ENCODE measurements at regions not wholly inside any gene's neighbourhood (a gene's known extent, or its start where the extent isn't known, plus 50 kb on each side); places are given as distances from the start of the nearest gene placed in this dataset.

GRCh38 chrY:17050374-17050773, 829.6 kb downstream of the CDY2B start:
- Mint-ChIP-seq H3K27ac (ENCODE audit: unreplicated experiment) (no peak overlapping the region), H3K36me3 (ENCODE audit: low read depth, unreplicated experiment) (no peaks in the 10 kb centered on the region), H3K4me3 (ENCODE audit: unreplicated experiment) (no peak overlapping the region), H3K9me3 (ENCODE audit: unreplicated experiment) (no peaks in the 10 kb centered on the region), H3K4me1 (ENCODE audit: unreplicated experiment) (no peaks in the 10 kb centered on the region), H3K27me3 (ENCODE audit: unreplicated experiment) (no peaks in the 10 kb centered on the region)
- TF ChIP-seq, protein P1, sequence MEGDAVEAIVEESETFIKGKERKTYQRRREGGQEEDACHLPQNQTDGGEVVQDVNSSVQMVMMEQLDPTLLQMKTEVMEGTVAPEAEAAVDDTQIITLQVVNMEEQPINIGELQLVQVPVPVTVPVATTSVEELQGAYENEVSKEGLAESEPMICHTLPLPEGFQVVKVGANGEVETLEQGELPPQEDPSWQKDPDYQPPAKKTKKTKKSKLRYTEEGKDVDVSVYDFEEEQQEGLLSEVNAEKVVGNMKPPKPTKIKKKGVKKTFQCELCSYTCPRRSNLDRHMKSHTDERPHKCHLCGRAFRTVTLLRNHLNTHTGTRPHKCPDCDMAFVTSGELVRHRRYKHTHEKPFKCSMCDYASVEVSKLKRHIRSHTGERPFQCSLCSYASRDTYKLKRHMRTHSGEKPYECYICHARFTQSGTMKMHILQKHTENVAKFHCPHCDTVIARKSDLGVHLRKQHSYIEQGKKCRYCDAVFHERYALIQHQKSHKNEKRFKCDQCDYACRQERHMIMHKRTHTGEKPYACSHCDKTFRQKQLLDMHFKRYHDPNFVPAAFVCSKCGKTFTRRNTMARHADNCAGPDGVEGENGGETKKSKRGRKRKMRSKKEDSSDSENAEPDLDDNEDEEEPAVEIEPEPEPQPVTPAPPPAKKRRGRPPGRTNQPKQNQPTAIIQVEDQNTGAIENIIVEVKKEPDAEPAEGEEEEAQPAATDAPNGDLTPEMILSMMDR (IDR thresholded peaks at IDR 0.05; ENCODE audit: unreplicated experiment): no peak
- no peak for DNase-seq (ENCODE audit: low spot score)

DNA sequence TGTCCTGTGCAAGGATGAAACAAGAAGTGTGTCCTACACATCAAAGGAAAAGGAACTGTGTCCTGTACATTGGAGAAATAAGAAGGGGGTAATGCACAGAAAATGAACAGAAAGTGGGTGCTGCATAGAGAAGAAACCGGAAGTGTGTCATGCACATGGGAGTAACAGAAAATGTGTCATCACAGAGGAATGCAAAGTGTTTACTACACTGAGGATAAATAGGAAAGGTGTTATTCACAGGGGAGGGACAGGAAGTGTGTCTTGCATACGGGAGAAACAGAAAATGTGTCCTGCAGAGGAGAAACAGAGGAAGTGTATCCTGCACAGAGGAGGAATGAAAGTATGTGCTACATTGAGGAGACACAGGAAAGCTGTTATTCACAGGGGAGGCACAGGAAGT, 834.9 kb downstream of the CDY2B start:
- no peak overlapping the region for H3K27ac Mint-ChIP-seq (ENCODE audit: unreplicated experiment)
- H3K36me3 Mint-ChIP-seq (ENCODE audit: low read depth, unreplicated experiment): peaks cover 10% of the 10 kb centered on the region
- H3K9me3 Mint-ChIP-seq (ENCODE audit: unreplicated experiment): peaks cover 8% of the 10 kb centered on the region
- no peak for DNase-seq (ENCODE audit: low spot score)
- TF ChIP-seq, protein P1 (IDR thresholded peaks at IDR 0.05; ENCODE audit: unreplicated experiment): no peak
- peaks cover 7% of the 10 kb centered on the region for H3K4me1 Mint-ChIP-seq (ENCODE audit: unreplicated experiment)
- H3K4me3 Mint-ChIP-seq (ENCODE audit: unreplicated experiment): no peak overlapping the region
- peaks cover 2% of the 10 kb centered on the region for H3K27me3 Mint-ChIP-seq (ENCODE audit: unreplicated experiment)

GRCh38 chrY:17044723-17045122, 835.3 kb downstream of the CDY2B start:
- H3K9me3 Mint-ChIP-seq (ENCODE audit: unreplicated experiment): peaks cover 8% of the 10 kb centered on the region
- no peak overlapping the region for H3K4me3 Mint-ChIP-seq (ENCODE audit: unreplicated experiment)
- H3K27me3 Mint-ChIP-seq (ENCODE audit: unreplicated experiment): peaks cover 2% of the 10 kb centered on the region
- H3K36me3 Mint-ChIP-seq (ENCODE audit: low read depth, unreplicated experiment): peaks cover 10% of the 10 kb centered on the region
- no peak for DNase-seq (ENCODE audit: low spot score)
- TF ChIP-seq, protein P1 (IDR thresholded peaks at IDR 0.05; ENCODE audit: unreplicated experiment): no peak
- H3K4me1 Mint-ChIP-seq (ENCODE audit: unreplicated experiment): peaks cover 7% of the 10 kb centered on the region
- H3K27ac Mint-ChIP-seq (ENCODE audit: unreplicated experiment): no peak overlapping the region

GRCh38 chrY:17044272-17044671, 835.7 kb downstream of the CDY2B start:
- Mint-ChIP-seq H3K4me1 (ENCODE audit: unreplicated experiment) (peaks cover 7% of the 10 kb centered on the region), H3K4me3 (ENCODE audit: unreplicated experiment) (no peak overlapping the region), H3K9me3 (ENCODE audit: unreplicated experiment) (peaks cover 8% of the 10 kb centered on the region), H3K27ac (ENCODE audit: unreplicated experiment) (no peak overlapping the region), H3K27me3 (ENCODE audit: unreplicated experiment) (peaks cover 2% of the 10 kb centered on the region), H3K36me3 (ENCODE audit: low read depth, unreplicated experiment) (peaks cover 10% of the 10 kb centered on the region)
- DNase-seq (ENCODE audit: low spot score): no peak
- TF ChIP-seq, protein P1 (IDR thresholded peaks at IDR 0.05; ENCODE audit: unreplicated experiment): no peak

- Mint-ChIP-seq H3K27me3 (ENCODE audit: unreplicated experiment) (peaks cover 2% of the 10 kb centered on the region), H3K36me3 (ENCODE audit: low read depth, unreplicated experiment) (peaks cover 10% of the 10 kb centered on the region), H3K4me1 (ENCODE audit: unreplicated experiment) (peaks cover 7% of the 10 kb centered on the region), H3K4me3 (ENCODE audit: unreplicated experiment) (no peak overlapping the region), H3K9me3 (ENCODE audit: unreplicated experiment) (peaks cover 8% of the 10 kb centered on the region), H3K27ac (ENCODE audit: unreplicated experiment) (no peak overlapping the region)
- TF ChIP-seq, protein P1 (IDR thresholded peaks at IDR 0.05; ENCODE audit: unreplicated experiment): no peak
- no peak for DNase-seq (ENCODE audit: low spot score)
Measured at GRCh38 chrY:17038439-17038838, 841.6 kb downstream of the CDY2B start.
